ENCODE measurements at regions not wholly inside any gene's neighbourhood (a gene's known extent, or its start where the extent isn't known, plus 50 kb on each side); places are given as distances from the start of the nearest gene placed in this dataset.

- Histone ChIP-seq H3K9ac (ENCODE audit: low read depth, low read length) (no peak overlapping the region), H3K4me1 (ENCODE audit: insufficient read depth, low read length) (peaks cover 25% of the 10 kb centered on the region), H3K36me3 (ENCODE audit: insufficient read depth, low read length) (no peaks in the 10 kb centered on the region), H3K9me3 (ENCODE audit: control insufficient read depth, insufficient read depth, low read length) (no peaks in the 10 kb centered on the region)
Observed at GRCh38 chr1:232274999-232275710, 354.8 kb downstream of the SIPA1L2 start.

GRCh38 chr1:232274236-232274855, 355.6 kb downstream of the SIPA1L2 start:
- Histone ChIP-seq H3K4me1 (ENCODE audit: insufficient read depth, low read length) (peaks cover 16% of the 10 kb centered on the region), H3K36me3 (ENCODE audit: insufficient read depth, low read length) (no peaks in the 10 kb centered on the region), H3K9ac (ENCODE audit: low read depth, low read length) (no peak overlapping the region), H3K9me3 (ENCODE audit: control insufficient read depth, insufficient read depth, low read length) (no peaks in the 10 kb centered on the region)

- Histone ChIP-seq H3K36me3 (ENCODE audit: insufficient read depth, low read length) (no peaks in the 10 kb centered on the region), H3K9ac (ENCODE audit: low read depth, low read length) (no peak overlapping the region), H3K4me1 (ENCODE audit: insufficient read depth, low read length) (peaks cover 7% of the 10 kb centered on the region; the same call in 1 of the 2 replicates)
Observed at GRCh38 chr1:232273011-232273410, 356.9 kb downstream of the SIPA1L2 start.

GRCh38 chr1:232271991-232272589, 357.8 kb downstream of the SIPA1L2 start:
- no peak overlapping the region for H3K9ac ChIP-seq (ENCODE audit: low read depth, low read length)

More at GRCh38 chr1:232273011-232273410, 356.9 kb downstream of the SIPA1L2 start:
- H3K9me3 ChIP-seq (ENCODE audit: control insufficient read depth, insufficient read depth, low read length), result no peaks in the 10 kb centered on the region

GRCh38 chr1:232271299-232271698, 358.6 kb downstream of the SIPA1L2 start:
- Histone ChIP-seq H3K36me3 (ENCODE audit: insufficient read depth, low read length) (no peaks in the 10 kb centered on the region), H3K4me1 (ENCODE audit: insufficient read depth, low read length) (peaks cover 7% of the 10 kb centered on the region; the same call in 1 of the 2 replicates), H3K9ac (ENCODE audit: low read depth, low read length) (no peak overlapping the region), H3K9me3 (ENCODE audit: control insufficient read depth, insufficient read depth, low read length) (no peaks in the 10 kb centered on the region)

More at GRCh38 chr1:232271991-232272589, 357.8 kb downstream of the SIPA1L2 start:
- Histone ChIP-seq H3K4me1 (ENCODE audit: insufficient read depth, low read length) (peaks cover 7% of the 10 kb centered on the region; the same call in 1 of the 2 replicates), H3K36me3 (ENCODE audit: insufficient read depth, low read length) (no peaks in the 10 kb centered on the region), H3K9me3 (ENCODE audit: control insufficient read depth, insufficient read depth, low read length) (no peaks in the 10 kb centered on the region)

- Histone ChIP-seq H3K4me1 (ENCODE audit: insufficient read depth, low read length) (peaks cover 7% of the 10 kb centered on the region; the same call in 1 of the 2 replicates), H3K9ac (ENCODE audit: low read depth, low read length) (no peak overlapping the region), H3K36me3 (ENCODE audit: insufficient read depth, low read length) (no peaks in the 10 kb centered on the region), H3K9me3 (ENCODE audit: control insufficient read depth, insufficient read depth, low read length) (no peaks in the 10 kb centered on the region)
Observed at GRCh38 chr1:232269988-232270387, 359.9 kb downstream of the SIPA1L2 start.

GRCh38 chr1:232267837-232268598, 361.9 kb downstream of the SIPA1L2 start:
- H3K4me1 ChIP-seq (ENCODE audit: insufficient read depth, low read length), result no peaks in the 10 kb centered on the region; the same call in 1 of the 2 replicates
- H3K9ac ChIP-seq (ENCODE audit: low read depth, low read length), result no peak overlapping the region
- H3K36me3 ChIP-seq (ENCODE audit: insufficient read depth, low read length), result no peaks in the 10 kb centered on the region
- no peaks in the 10 kb centered on the region for H3K9me3 ChIP-seq (ENCODE audit: control insufficient read depth, insufficient read depth, low read length)

GRCh38 chr1:232267092-232267836, 362.7 kb downstream of the SIPA1L2 start:
- H3K9ac ChIP-seq (ENCODE audit: low read depth, low read length), result no peak overlapping the region
- no peaks in the 10 kb centered on the region for H3K36me3 ChIP-seq (ENCODE audit: insufficient read depth, low read length)
- no peaks in the 10 kb centered on the region for H3K9me3 ChIP-seq (ENCODE audit: control insufficient read depth, insufficient read depth, low read length)
- H3K4me1 ChIP-seq (ENCODE audit: insufficient read depth, low read length), result no peaks in the 10 kb centered on the region; the same call in 1 of the 2 replicates

GRCh38 chr1:232263452-232263851, 366.5 kb downstream of the SIPA1L2 start:
- H3K9ac ChIP-seq (ENCODE audit: low read depth, low read length), result no peak overlapping the region
- H3K36me3 ChIP-seq (ENCODE audit: insufficient read depth, low read length), result no peaks in the 10 kb centered on the region
- H3K9me3 ChIP-seq (ENCODE audit: control insufficient read depth, insufficient read depth, low read length), result no peaks in the 10 kb centered on the region
- H3K4me1 ChIP-seq (ENCODE audit: insufficient read depth, low read length), result no peaks in the 10 kb centered on the region; the same call in 1 of the 2 replicates

GRCh38 chr1:232262991-232263390, 366.9 kb downstream of the SIPA1L2 start:
- Histone ChIP-seq H3K4me1 (ENCODE audit: insufficient read depth, low read length) (no peaks in the 10 kb centered on the region; the same call in 1 of the 2 replicates), H3K9ac (ENCODE audit: low read depth, low read length) (no peak overlapping the region), H3K9me3 (ENCODE audit: control insufficient read depth, insufficient read depth, low read length) (no peaks in the 10 kb centered on the region), H3K36me3 (ENCODE audit: insufficient read depth, low read length) (no peaks in the 10 kb centered on the region)

GRCh38 chr1:232260861-232261260, 369.1 kb downstream of the SIPA1L2 start:
- no peaks in the 10 kb centered on the region for H3K36me3 ChIP-seq (ENCODE audit: insufficient read depth, low read length)
- H3K4me1 ChIP-seq (ENCODE audit: insufficient read depth, low read length), result no peaks in the 10 kb centered on the region; the same call in 1 of the 2 replicates
- no peaks in the 10 kb centered on the region for H3K9me3 ChIP-seq (ENCODE audit: control insufficient read depth, insufficient read depth, low read length)
- no peak overlapping the region for H3K9ac ChIP-seq (ENCODE audit: low read depth, low read length)

GRCh38 chr1:232260045-232260444, 369.9 kb downstream of the SIPA1L2 start:
- Histone ChIP-seq H3K9me3 (ENCODE audit: control insufficient read depth, insufficient read depth, low read length) (no peaks in the 10 kb centered on the region), H3K9ac (ENCODE audit: low read depth, low read length) (no peak overlapping the region), H3K36me3 (ENCODE audit: insufficient read depth, low read length) (no peaks in the 10 kb centered on the region), H3K4me1 (ENCODE audit: insufficient read depth, low read length) (no peaks in the 10 kb centered on the region)

- Histone ChIP-seq H3K9me3 (ENCODE audit: control insufficient read depth, insufficient read depth, low read length) (no peaks in the 10 kb centered on the region), H3K36me3 (ENCODE audit: insufficient read depth, low read length) (no peaks in the 10 kb centered on the region), H3K9ac (ENCODE audit: low read depth, low read length) (no peak overlapping the region)
Observed at GRCh38 chr1:232259333-232259732, 370.6 kb downstream of the SIPA1L2 start.

More at GRCh38 chr1:232259333-232259732, 370.6 kb downstream of the SIPA1L2 start:
- H3K4me1 ChIP-seq (ENCODE audit: insufficient read depth, low read length), result no peaks in the 10 kb centered on the region
